A673 (cell line): ENCODE measurements at regions not wholly inside any gene's neighbourhood (a gene's known extent, or its start where the extent isn't known, plus 50 kb on each side); places are given as distances from the start of the nearest gene placed in this dataset.

Source experiments
- EZH2 ChIP-seq: fragments of 200-600 bp; sonication (generic); IDR thresholded peaks from 2 replicates; pipeline ENCODE4 v1.6.1; 2017; ENCODE audit warnings: borderline replicate concordance, low read depth, mild to moderate bottlenecking, mixed read lengths, antibody characterized with exemption, low read length; ENCODE audit not compliant: poor library complexity, severe bottlenecking
- TF ChIP-seq, protein P1 (sequence below): fragments of 300-800, 200-600 bp; sonication (generic); conservative IDR thresholded peaks from 2 replicates; pipeline ENCODE4 v1.5.1; 2017; ENCODE audit warnings: low read depth, mild to moderate bottlenecking, antibody characterized with exemption, low read length, moderate library complexity, mixed read lengths

DNA sequence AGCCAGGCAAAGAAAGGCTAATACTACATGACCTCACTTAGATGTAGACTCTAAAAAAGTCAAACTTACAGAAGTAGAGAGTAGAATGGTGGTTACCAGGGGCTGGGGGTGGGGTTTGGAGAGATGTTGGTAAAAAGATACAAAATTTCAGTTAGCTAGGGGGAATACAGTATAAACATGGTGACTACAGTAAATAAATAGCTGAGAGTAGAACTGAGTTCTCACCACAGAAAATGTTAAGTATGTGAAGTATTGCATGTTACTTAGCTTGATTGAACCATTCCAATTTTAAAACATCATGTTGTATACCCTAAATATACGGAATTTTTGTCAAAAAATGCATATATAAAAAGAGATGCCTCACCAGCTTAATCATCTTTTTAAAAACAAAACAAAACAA is 67.5 kb upstream of the DOCK9 start:
- TF ChIP-seq, protein P1, sequence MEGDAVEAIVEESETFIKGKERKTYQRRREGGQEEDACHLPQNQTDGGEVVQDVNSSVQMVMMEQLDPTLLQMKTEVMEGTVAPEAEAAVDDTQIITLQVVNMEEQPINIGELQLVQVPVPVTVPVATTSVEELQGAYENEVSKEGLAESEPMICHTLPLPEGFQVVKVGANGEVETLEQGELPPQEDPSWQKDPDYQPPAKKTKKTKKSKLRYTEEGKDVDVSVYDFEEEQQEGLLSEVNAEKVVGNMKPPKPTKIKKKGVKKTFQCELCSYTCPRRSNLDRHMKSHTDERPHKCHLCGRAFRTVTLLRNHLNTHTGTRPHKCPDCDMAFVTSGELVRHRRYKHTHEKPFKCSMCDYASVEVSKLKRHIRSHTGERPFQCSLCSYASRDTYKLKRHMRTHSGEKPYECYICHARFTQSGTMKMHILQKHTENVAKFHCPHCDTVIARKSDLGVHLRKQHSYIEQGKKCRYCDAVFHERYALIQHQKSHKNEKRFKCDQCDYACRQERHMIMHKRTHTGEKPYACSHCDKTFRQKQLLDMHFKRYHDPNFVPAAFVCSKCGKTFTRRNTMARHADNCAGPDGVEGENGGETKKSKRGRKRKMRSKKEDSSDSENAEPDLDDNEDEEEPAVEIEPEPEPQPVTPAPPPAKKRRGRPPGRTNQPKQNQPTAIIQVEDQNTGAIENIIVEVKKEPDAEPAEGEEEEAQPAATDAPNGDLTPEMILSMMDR: no peak
- TF ChIP-seq EZH2: no peak
